GM23338 (cell line): ENCODE measurements at regions not wholly inside any gene's neighbourhood (a gene's known extent, or its start where the extent isn't known, plus 50 kb on each side); places are given as distances from the start of the nearest gene placed in this dataset.

Experiments
- ATAC-seq: fragments of 200-7000 bp; cut with Tn5 transposase; 3 replicates; pipeline ENCODE4 v1.9.1; 2020
- DNase-seq: peaks from one replicate; pipeline ENCODE4 v3.0.0-alpha.2; 2015; ENCODE audit warnings: low spot score
- H2AFZ ChIP-seq: fragments of 200-600 bp; sonication (generic); 2 replicates; pipeline ENCODE4 v1.8.0; 2016; ENCODE audit warnings: antibody characterized with exemption, mild to moderate bottlenecking, moderate library complexity
- H3F3A ChIP-seq: fragments of 200-600 bp; sonication (generic); replicated peaks from 2 replicates; pipeline ENCODE4 v1.8.0; 2017; ENCODE audit warnings: antibody characterized with exemption, mixed run types, low read depth
- H3K27ac ChIP-seq: fragments of 200-600 bp; sonication (generic); 2 replicates; pipeline ENCODE4 v1.6.1; 2016; ENCODE audit warnings: low read depth
- H3K27me3 ChIP-seq: fragments of 200-600 bp; sonication (generic); 2 replicates; pipeline ENCODE4 v1.8.0; 2016; ENCODE audit warnings: mild to moderate bottlenecking, mixed run types, moderate library complexity; ENCODE audit not compliant: insufficient read depth
- H3K36me3 ChIP-seq: fragments of 200-600 bp; sonication (generic); 2 replicates; pipeline ENCODE4 v1.8.0; 2016; ENCODE audit warnings: mild to moderate bottlenecking; ENCODE audit not compliant: insufficient read depth
- H3K4me1 ChIP-seq: fragments of 200-600 bp; sonication (generic); 2 replicates; pipeline ENCODE4 v1.8.0; 2016; ENCODE audit warnings: mild to moderate bottlenecking, moderate library complexity; ENCODE audit not compliant: insufficient read depth
- H3K4me2 ChIP-seq: fragments of 200-600 bp; sonication (generic); 2 replicates; pipeline ENCODE4 v1.7.1; 2017; ENCODE audit warnings: mixed run types
- H3K4me3 ChIP-seq: fragments of 200-600 bp; sonication (generic); 2 replicates; pipeline ENCODE4 v1.6.1; 2016; ENCODE audit warnings: mixed run types
- H3K79me2 ChIP-seq: fragments of 200-600 bp; sonication (generic); replicated peaks from 2 replicates; pipeline ENCODE4 v1.8.0; 2017; ENCODE audit warnings: mild to moderate bottlenecking; ENCODE audit not compliant: insufficient read depth
- H3K9me2 ChIP-seq: fragments of 200-600 bp; sonication (generic); 2 replicates; pipeline ENCODE4 v1.8.0; 2017; ENCODE audit not compliant: insufficient read depth
- H4K20me1 ChIP-seq: fragments of 200-600 bp; sonication (generic); replicated peaks from 2 replicates; pipeline ENCODE4 v1.8.0; 2017; ENCODE audit warnings: mild to moderate bottlenecking; ENCODE audit not compliant: insufficient read depth
- H3K27ac Mint-ChIP-seq: 2 replicates; pipeline ENCODE4 v1.8.0; 2020; ENCODE audit warnings: inconsistent platforms, mild to moderate bottlenecking, moderate library complexity, mixed read lengths
- H3K27me3 Mint-ChIP-seq: 3 replicates; pipeline ENCODE4 v1.8.0; 2022; ENCODE audit warnings: low read depth, mild to moderate bottlenecking, moderate library complexity, mixed read lengths, inconsistent platforms; ENCODE audit not compliant: insufficient read depth, poor library complexity
- H3K36me3 Mint-ChIP-seq: 3 replicates; pipeline ENCODE4 v1.8.0; 2021; ENCODE audit warnings: low read depth, mild to moderate bottlenecking, inconsistent platforms, moderate library complexity, mixed read lengths
- H3K4me1 Mint-ChIP-seq: 3 replicates; pipeline ENCODE4 v1.8.0; 2020; ENCODE audit warnings: mild to moderate bottlenecking, inconsistent platforms, mixed read lengths
- H3K4me3 Mint-ChIP-seq: 3 replicates; pipeline ENCODE4 v1.8.0; 2021; ENCODE audit warnings: moderate library complexity, mild to moderate bottlenecking, inconsistent platforms, mixed read lengths
- H3K9me3 Mint-ChIP-seq: 3 replicates; pipeline ENCODE4 v1.8.0; 2020; ENCODE audit warnings: moderate library complexity, mild to moderate bottlenecking, inconsistent platforms, mixed read lengths
- CREB1 ChIP-seq: fragments of 250-450 bp; sonication (Bioruptor Pico); IDR thresholded peaks from 2 replicates; pipeline ENCODE4 v1.5.0; 2020; ENCODE audit warnings: low read depth, mild to moderate bottlenecking, moderate library complexity
- EZH2 ChIP-seq: fragments of 200-600 bp; sonication (generic); IDR thresholded peaks from one replicate; pipeline ENCODE4 v1.8.0; 2017; ENCODE audit warnings: antibody characterized with exemption, mild to moderate bottlenecking, low read depth; ENCODE audit not compliant: unreplicated experiment
- EZH2phosphoT487 ChIP-seq: fragments of 200-600 bp; sonication (generic); IDR thresholded peaks from one replicate; pipeline ENCODE4 v1.8.1; 2018; ENCODE audit warnings: antibody characterized with exemption; ENCODE audit not compliant: unreplicated experiment
- JUNB ChIP-seq: IDR thresholded peaks from one replicate; pipeline ENCODE4 v1.6.1; 2016; ENCODE audit warnings: antibody characterized with exemption; ENCODE audit not compliant: unreplicated experiment
- NANOG ChIP-seq: IDR thresholded peaks from 2 replicates; pipeline ENCODE4 v1.6.1; 2016; ENCODE audit warnings: antibody characterized with exemption, borderline replicate concordance
- POLR2AphosphoS5 ChIP-seq: IDR thresholded peaks from 2 replicates; pipeline ENCODE4 v1.6.1; 2016; ENCODE audit warnings: antibody characterized with exemption, low read depth
- STAT1 ChIP-seq: IDR thresholded peaks from one replicate; pipeline ENCODE4 v1.6.1; 2016; ENCODE audit warnings: antibody characterized with exemption; ENCODE audit not compliant: unreplicated experiment
- ZNF114 ChIP-seq: fragments of 250-450 bp; sonication (Bioruptor Pico); IDR thresholded peaks from 2 replicates; pipeline ENCODE4 v1.5.0; 2020; ENCODE audit warnings: mild to moderate bottlenecking, moderate library complexity
- ZNF331 ChIP-seq: fragments of 250-450 bp; sonication (Bioruptor Pico); IDR thresholded peaks from 2 replicates; pipeline ENCODE4 v1.5.0; 2020; ENCODE audit warnings: low read depth, mild to moderate bottlenecking, moderate library complexity
- TF ChIP-seq, protein P1 (sequence below): fragments of 250-450 bp; sonication (Bioruptor Pico); IDR thresholded peaks from 2 replicates; pipeline ENCODE4 v1.5.0; 2020; ENCODE audit warnings: mild to moderate bottlenecking, moderate library complexity

DNA sequence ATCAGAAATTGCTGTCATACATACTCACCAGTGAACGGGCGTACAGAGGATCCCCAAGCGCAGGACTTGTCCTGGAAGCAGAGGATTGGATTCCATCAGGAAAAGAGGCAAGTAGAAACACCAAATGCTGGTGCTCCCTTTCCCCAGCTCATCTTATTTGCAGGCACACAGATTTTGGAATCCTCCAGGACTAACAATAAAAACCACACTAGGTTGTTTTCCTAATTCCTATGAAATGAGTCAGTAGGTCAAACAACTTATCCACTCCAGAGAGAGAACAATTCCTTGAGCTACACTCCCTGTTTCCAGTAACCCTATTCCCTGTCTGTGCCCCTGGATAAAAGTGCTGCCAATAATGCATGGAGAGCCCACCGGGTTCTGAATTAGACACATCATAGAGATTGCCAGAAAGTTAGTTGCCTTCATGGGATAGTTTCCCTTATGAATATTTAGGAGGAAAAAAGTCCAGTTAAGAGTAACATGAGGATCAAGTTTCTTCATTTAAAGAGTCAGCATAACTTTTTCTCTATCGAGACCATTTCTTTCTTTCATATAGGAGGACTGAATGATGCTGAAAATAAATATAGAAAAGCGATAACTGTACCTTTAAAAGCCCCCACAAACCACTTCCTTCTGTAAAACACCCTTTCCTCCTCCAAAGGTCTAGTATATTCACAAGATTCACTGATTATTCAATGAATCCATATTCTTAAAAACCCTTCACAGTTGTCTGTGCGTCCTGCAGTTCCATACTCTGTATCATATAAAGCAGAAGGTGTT, 178.3 kb upstream of the KLF14 start (continued):
- TF ChIP-seq, protein P1, sequence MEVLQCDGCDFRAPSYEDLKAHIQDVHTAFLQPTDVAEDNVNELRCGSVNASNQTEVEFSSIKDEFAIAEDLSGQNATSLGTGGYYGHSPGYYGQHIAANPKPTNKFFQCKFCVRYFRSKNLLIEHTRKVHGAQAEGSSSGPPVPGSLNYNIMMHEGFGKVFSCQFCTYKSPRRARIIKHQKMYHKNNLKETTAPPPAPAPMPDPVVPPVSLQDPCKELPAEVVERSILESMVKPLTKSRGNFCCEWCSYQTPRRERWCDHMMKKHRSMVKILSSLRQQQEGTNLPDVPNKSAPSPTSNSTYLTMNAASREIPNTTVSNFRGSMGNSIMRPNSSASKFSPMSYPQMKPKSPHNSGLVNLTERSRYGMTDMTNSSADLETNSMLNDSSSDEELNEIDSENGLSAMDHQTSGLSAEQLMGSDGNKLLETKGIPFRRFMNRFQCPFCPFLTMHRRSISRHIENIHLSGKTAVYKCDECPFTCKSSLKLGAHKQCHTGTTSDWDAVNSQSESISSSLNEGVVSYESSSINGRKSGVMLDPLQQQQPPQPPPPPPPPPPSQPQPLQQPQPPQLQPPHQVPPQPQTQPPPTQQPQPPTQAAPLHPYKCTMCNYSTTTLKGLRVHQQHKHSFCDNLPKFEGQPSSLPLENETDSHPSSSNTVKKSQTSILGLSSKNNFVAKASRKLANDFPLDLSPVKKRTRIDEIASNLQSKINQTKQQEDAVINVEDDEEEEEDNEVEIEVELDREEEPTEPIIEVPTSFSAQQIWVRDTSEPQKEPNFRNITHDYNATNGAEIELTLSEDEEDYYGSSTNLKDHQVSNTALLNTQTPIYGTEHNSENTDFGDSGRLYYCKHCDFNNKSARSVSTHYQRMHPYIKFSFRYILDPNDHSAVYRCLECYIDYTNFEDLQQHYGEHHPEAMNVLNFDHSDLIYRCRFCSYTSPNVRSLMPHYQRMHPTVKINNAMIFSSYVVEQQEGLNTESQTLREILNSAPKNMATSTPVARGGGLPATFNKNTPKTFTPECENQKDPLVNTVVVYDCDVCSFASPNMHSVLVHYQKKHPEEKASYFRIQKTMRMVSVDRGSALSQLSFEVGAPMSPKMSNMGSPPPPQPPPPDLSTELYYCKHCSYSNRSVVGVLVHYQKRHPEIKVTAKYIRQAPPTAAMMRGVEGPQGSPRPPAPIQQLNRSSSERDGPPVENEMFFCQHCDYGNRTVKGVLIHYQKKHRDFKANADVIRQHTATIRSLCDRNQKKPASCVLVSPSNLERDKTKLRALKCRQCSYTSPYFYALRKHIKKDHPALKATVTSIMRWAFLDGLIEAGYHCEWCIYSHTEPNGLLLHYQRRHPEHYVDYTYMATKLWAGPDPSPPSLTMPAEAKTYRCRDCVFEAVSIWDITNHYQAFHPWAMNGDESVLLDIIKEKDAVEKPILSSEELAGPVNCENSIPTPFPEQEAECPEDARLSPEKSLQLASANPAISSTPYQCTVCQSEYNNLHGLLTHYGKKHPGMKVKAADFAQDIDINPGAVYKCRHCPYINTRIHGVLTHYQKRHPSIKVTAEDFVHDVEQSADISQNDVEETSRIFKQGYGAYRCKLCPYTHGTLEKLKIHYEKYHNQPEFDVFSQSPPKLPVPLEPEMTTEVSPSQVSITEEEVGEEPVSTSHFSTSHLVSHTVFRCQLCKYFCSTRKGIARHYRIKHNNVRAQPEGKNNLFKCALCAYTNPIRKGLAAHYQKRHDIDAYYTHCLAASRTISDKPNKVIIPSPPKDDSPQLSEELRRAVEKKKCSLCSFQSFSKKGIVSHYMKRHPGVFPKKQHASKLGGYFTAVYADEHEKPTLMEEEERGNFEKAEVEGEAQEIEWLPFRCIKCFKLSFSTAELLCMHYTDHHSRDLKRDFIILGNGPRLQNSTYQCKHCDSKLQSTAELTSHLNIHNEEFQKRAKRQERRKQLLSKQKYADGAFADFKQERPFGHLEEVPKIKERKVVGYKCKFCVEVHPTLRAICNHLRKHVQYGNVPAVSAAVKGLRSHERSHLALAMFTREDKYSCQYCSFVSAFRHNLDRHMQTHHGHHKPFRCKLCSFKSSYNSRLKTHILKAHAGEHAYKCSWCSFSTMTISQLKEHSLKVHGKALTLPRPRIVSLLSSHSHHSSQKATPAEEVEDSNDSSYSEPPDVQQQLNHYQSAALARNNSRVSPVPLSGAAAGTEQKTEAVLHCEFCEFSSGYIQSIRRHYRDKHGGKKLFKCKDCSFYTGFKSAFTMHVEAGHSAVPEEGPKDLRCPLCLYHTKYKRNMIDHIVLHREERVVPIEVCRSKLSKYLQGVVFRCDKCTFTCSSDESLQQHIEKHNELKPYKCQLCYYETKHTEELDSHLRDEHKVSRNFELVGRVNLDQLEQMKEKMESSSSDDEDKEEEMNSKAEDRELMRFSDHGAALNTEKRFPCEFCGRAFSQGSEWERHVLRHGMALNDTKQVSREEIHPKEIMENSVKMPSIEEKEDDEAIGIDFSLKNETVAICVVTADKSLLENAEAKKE (CRISPR knock-in tag): no peak
- TF ChIP-seq JUNB (no peak), POLR2AphosphoS5 (no peak)

GRCh38 chr7:130912862-130913638, 179.0 kb upstream of the KLF14 start:
- H3K9me2 ChIP-seq: no peaks in the 10 kb centered on the region
- peak overlapping the region; percentile 78; the same call in 1 of the 2 replicates for H3K27ac ChIP-seq
- H3K9me3 Mint-ChIP-seq: no peaks in the 10 kb centered on the region
- peak overlapping the region; percentile 42; the same call in 1 of the 2 replicates for H3K4me2 ChIP-seq
- no peak overlapping the region for H3K4me3 ChIP-seq
- H3K27me3 ChIP-seq: no peaks in the 10 kb centered on the region
- H3K36me3 Mint-ChIP-seq: no peaks in the 10 kb centered on the region
- no peaks in the 10 kb centered on the region for H3K36me3 ChIP-seq
- peaks cover 18% of the 10 kb centered on the region for H3K27me3 Mint-ChIP-seq
- H2AFZ ChIP-seq: no peak overlapping the region
- H3K27ac Mint-ChIP-seq: peak overlapping the region; percentile 77
- H4K20me1 ChIP-seq: no peaks in the 10 kb centered on the region
- peaks cover 80% of the 10 kb centered on the region for H3K4me1 Mint-ChIP-seq
- DNase-seq (no peak), ATAC-seq (no peak)
- peaks cover 45% of the 10 kb centered on the region for H3K4me1 ChIP-seq
- no peaks in the 10 kb centered on the region for H3F3A ChIP-seq
- peak overlapping the region; percentile 13; the same call in 1 of the 3 replicates for H3K4me3 Mint-ChIP-seq
- no peaks in the 10 kb centered on the region for H3K79me2 ChIP-seq
- TF ChIP-seq JUNB (no peak), EZH2 (no peak), ZNF331 (CRISPR knock-in tag) (no peak), STAT1 (no peak), EZH2phosphoT487 (no peak), ZNF114 (no peak), CREB1 (CRISPR knock-in tag) (no peak), NANOG (no peak)
